ENCODE measurements at regions not wholly inside any gene's neighbourhood (a gene's known extent, or its start where the extent isn't known, plus 50 kb on each side); places are given as distances from the start of the nearest gene placed in this dataset.

GRCh38 chr6:113629256-113629655 lies 227.9 kb upstream of the MARCKS start (continued):
- no peak for TF ChIP-seq TAF1 (IDR thresholded peaks at IDR 0.05; ENCODE audit: borderline replicate concordance, low read depth, low read length)
- no peak for TF ChIP-seq CTCF (IDR thresholded peaks at IDR 0.05)
- no peak for TF ChIP-seq CHD2 (IDR thresholded peaks at IDR 0.05; ENCODE audit: low read length, partially characterized antibody)
- no peak for TF ChIP-seq TCF12 (IDR thresholded peaks at IDR 0.05)
- TF ChIP-seq ZBTB33 (IDR thresholded peaks at IDR 0.05; ENCODE audit: borderline replicate concordance, low read depth) = no peak

GRCh38 chr6:113629975-113630737 lies 227.0 kb upstream of the MARCKS start:
- CTCF ChIA-PET = no interaction called here
- no peaks in the 10 kb centered on the region for H3K36me3 ChIP-seq (replicated peaks in 1 of 2; ENCODE audit: control insufficient read depth in 1 of 2, insufficient read depth in 2 of 2, low read length in 1 of 2)
- peaks cover 17% of the 10 kb centered on the region for H3F3A ChIP-seq (replicated peaks; ENCODE audit: insufficient read depth)
- H3K27ac ChIP-seq (ENCODE audit: low read depth in 2 of 2, low read length in 1 of 2) = peak overlapping the region in 1 of 2 experiments; percentile 99; a peak in 2 of 4 replicates
- H3K9me3 ChIP-seq = no peaks in the 10 kb centered on the region
- no peaks in the 10 kb centered on the region for H3K27me3 ChIP-seq (ENCODE audit: insufficient read depth)
- no peak for DNase-seq
- no peaks in the 10 kb centered on the region for H4K20me1 ChIP-seq (ENCODE audit: insufficient read depth)
- POLR2A ChIA-PET = no interaction called here
- H3K79me2 ChIP-seq (ENCODE audit: insufficient read depth) = no peaks in the 10 kb centered on the region
- peak overlapping the region; percentile 62; the same call in 1 of the 2 replicates for H2AFZ ChIP-seq (ENCODE audit: low read depth)
- peak overlapping the region; percentile 43 for H3K4me2 ChIP-seq
- no peaks in the 10 kb centered on the region for H3K9me2 ChIP-seq
- no peak for TF ChIP-seq EP300 (IDR thresholded peaks at IDR 0.05; ENCODE audit: borderline replicate concordance in 1 of 2, low read depth in 1 of 2, low read length in 1 of 2)
- TF ChIP-seq IRF3 (IDR thresholded peaks at IDR 0.05; ENCODE audit: low read depth, low read length) = no peak
- TF ChIP-seq FOXJ3 (CRISPR knock-in tag; IDR thresholded peaks at IDR 0.05) = no peak
- no peak for TF ChIP-seq MEF2A (IDR thresholded peaks at IDR 0.05; ENCODE audit: borderline replicate concordance, low read depth)
- TF ChIP-seq MAX (IDR thresholded peaks at IDR 0.05; ENCODE audit: low read depth) = no peak
- TF ChIP-seq FOXM1 (IDR thresholded peaks at IDR 0.05; ENCODE audit: low read depth) = no peak
- no peak for TF ChIP-seq JUND (IDR thresholded peaks at IDR 0.05)
- TF ChIP-seq SMC3 (IDR thresholded peaks at IDR 0.05; ENCODE audit: low read depth, low read length) = no peak
- no peak for TF ChIP-seq RAD21 (IDR thresholded peaks at IDR 0.05; ENCODE audit: low read length)
- no peak overlapping the region for H3K4me3 ChIP-seq (ENCODE audit: low read depth in 2 of 2, low read length in 1 of 2)
- H3K4me1 ChIP-seq (ENCODE audit: control insufficient read depth in 1 of 2, insufficient read depth in 2 of 2, low read depth in 1 of 2, low read length in 1 of 2) = peaks cover 9 to 25% of the 10 kb centered on the region in 2 experiments
- WGBS (ENCODE audit: low lambda C conversion rate) = 76% methylated on average over 1 of the region's 1 CpG
- peak overlapping the region; percentile 71; the same call in 1 of the 2 replicates for H3K9ac ChIP-seq

Data from SK-N-SH (cell line).